ENCODE measurements at regions not wholly inside any gene's neighbourhood (a gene's known extent, or its start where the extent isn't known, plus 50 kb on each side); places are given as distances from the start of the nearest gene placed in this dataset.

DNA sequence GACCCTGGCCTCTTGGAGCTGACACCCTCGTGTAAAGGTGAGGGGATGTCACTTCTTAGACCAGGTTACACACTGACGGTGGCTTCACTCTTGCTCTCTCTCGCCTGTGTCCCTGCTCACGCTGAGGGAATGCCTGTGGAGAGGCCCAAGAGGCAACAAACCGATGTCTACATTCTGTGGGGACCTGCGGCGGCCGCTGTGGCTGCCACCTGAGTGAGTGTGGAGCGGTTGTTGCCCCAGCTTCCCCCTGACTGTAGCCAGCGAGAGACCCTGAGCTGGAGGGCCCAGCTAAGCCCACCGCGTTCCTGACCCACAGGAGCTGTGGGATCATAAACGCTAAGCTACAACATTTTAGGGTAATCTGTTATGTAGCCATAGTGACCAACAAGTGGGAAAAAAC is 55.7 kb upstream of the ASAP2 start:
- Mint-ChIP-seq H3K27ac (ENCODE audit: low read depth, unreplicated experiment) (no peak overlapping the region), H3K9me3 (ENCODE audit: unreplicated experiment) (no peaks in the 10 kb centered on the region), H3K4me3 (ENCODE audit: unreplicated experiment) (no peak overlapping the region), H3K27me3 (ENCODE audit: insufficient read depth, unreplicated experiment) (no peaks in the 10 kb centered on the region), H3K36me3 (ENCODE audit: insufficient read depth, unreplicated experiment) (peaks cover 5% of the 10 kb centered on the region), H3K4me1 (ENCODE audit: insufficient read depth, unreplicated experiment) (peaks cover 27% of the 10 kb centered on the region)
- no TSS peak for BruUV-seq (replicated peaks)
- TF ChIP-seq, protein P1, sequence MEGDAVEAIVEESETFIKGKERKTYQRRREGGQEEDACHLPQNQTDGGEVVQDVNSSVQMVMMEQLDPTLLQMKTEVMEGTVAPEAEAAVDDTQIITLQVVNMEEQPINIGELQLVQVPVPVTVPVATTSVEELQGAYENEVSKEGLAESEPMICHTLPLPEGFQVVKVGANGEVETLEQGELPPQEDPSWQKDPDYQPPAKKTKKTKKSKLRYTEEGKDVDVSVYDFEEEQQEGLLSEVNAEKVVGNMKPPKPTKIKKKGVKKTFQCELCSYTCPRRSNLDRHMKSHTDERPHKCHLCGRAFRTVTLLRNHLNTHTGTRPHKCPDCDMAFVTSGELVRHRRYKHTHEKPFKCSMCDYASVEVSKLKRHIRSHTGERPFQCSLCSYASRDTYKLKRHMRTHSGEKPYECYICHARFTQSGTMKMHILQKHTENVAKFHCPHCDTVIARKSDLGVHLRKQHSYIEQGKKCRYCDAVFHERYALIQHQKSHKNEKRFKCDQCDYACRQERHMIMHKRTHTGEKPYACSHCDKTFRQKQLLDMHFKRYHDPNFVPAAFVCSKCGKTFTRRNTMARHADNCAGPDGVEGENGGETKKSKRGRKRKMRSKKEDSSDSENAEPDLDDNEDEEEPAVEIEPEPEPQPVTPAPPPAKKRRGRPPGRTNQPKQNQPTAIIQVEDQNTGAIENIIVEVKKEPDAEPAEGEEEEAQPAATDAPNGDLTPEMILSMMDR (IDR thresholded peaks at IDR 0.05; ENCODE audit: unreplicated experiment) = no peak
- POLR2A ChIA-PET = no interaction called here
- intact Hi-C loops (cut with micrococcal nuclease) = no loop called here
- no peak for DNase-seq (ENCODE audit: unreplicated experiment)
- CTCF ChIA-PET = no interaction called here

DNA sequence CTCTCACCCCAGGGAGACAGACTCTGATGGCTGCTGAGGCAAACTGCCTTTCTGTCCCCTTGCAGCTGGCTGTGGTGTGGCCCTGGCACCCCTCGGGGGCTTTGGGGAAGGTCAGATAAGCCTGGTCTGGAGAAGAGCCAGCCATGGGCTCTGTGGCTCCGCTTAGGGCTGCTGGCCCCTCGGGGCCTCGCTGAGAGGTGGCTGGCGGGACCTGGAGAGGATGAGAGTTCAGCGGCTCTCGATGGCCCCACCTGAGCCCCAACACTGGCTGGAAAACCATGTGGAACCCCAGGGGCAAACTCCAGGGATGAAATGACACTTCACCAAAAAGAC is 56.1 kb upstream of the ASAP2 start:
- no peak overlapping the region for H3K4me3 Mint-ChIP-seq (ENCODE audit: unreplicated experiment)
- ChIA-PET CTCF (interaction anchor here (0.6 kb wide), 1 partner anchor 110 kb away, joined by 4 read pairs; no protein-coding TSS in a partner anchor), POLR2A (no interaction called here)
- no peak overlapping the region for H3K27ac Mint-ChIP-seq (ENCODE audit: low read depth, unreplicated experiment)
- no peaks in the 10 kb centered on the region for H3K9me3 Mint-ChIP-seq (ENCODE audit: unreplicated experiment)
- H3K27me3 Mint-ChIP-seq (ENCODE audit: insufficient read depth, unreplicated experiment) = no peaks in the 10 kb centered on the region
- intact Hi-C loops (cut with micrococcal nuclease) = no loop called here
- TF ChIP-seq, protein P1 (IDR thresholded peaks at IDR 0.05; ENCODE audit: unreplicated experiment) = no peak
- H3K36me3 Mint-ChIP-seq (ENCODE audit: insufficient read depth, unreplicated experiment) = peaks cover 5% of the 10 kb centered on the region
- peaks cover 31% of the 10 kb centered on the region for H3K4me1 Mint-ChIP-seq (ENCODE audit: insufficient read depth, unreplicated experiment)
- DNase-seq (ENCODE audit: unreplicated experiment) = no peak
- BruUV-seq (replicated peaks) = no TSS peak

GRCh38 chr2:9149726-9150567 is 56.7 kb upstream of the ASAP2 start:
- Mint-ChIP-seq H3K27me3 (ENCODE audit: insufficient read depth, unreplicated experiment) (no peaks in the 10 kb centered on the region), H3K9me3 (ENCODE audit: unreplicated experiment) (no peaks in the 10 kb centered on the region), H3K27ac (ENCODE audit: low read depth, unreplicated experiment) (no peak overlapping the region), H3K4me3 (ENCODE audit: unreplicated experiment) (no peak overlapping the region), H3K36me3 (ENCODE audit: insufficient read depth, unreplicated experiment) (peaks cover 1% of the 10 kb centered on the region), H3K4me1 (ENCODE audit: insufficient read depth, unreplicated experiment) (peaks cover 36% of the 10 kb centered on the region)
- intact Hi-C loops (cut with micrococcal nuclease) = loop anchor here (10.0 kb wide), 1 partner anchor 405 kb away; the partner anchor contains the start of gene ADAM17
- DNase-seq (ENCODE audit: unreplicated experiment) = no peak
- TF ChIP-seq, protein P1 (IDR thresholded peaks at IDR 0.05; ENCODE audit: unreplicated experiment) = no peak
- ChIA-PET POLR2A (no interaction called here), CTCF (interaction anchor here (0.6 kb wide), 2 partner anchors 15 to 111 kb away, joined by 3 to 4 read pairs; no protein-coding TSS in a partner anchor)
- no TSS peak for BruUV-seq (replicated peaks)

DNA sequence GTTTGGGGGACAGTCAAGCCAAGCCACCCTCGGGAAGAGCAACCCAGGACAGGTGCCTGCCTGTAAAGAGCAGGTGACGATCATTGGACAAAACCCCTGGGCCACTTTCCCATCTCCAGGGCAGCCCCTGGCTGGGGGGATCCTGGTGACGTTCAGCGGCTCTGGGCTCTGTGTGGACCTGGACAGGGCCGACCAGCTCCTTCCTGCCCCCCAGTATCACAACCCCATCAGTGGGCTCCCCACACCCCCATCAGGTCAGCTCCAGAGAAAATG is 57.3 kb upstream of the ASAP2 start:
- Mint-ChIP-seq H3K27ac (ENCODE audit: low read depth, unreplicated experiment) (no peak overlapping the region), H3K4me3 (ENCODE audit: unreplicated experiment) (no peak overlapping the region), H3K36me3 (ENCODE audit: insufficient read depth, unreplicated experiment) (no peaks in the 10 kb centered on the region), H3K4me1 (ENCODE audit: insufficient read depth, unreplicated experiment) (peaks cover 41% of the 10 kb centered on the region), H3K9me3 (ENCODE audit: unreplicated experiment) (no peaks in the 10 kb centered on the region), H3K27me3 (ENCODE audit: insufficient read depth, unreplicated experiment) (no peaks in the 10 kb centered on the region)
- BruUV-seq (replicated peaks) = no TSS peak
- intact Hi-C loops (cut with micrococcal nuclease) = loop anchor here (10.0 kb wide), 1 partner anchor 405 kb away; the partner anchor contains the start of gene ADAM17
- ChIA-PET POLR2A (no interaction called here), CTCF (interaction anchor here (0.6 kb wide), 1 partner anchor 16 kb away, joined by 3 read pairs; no protein-coding TSS in a partner anchor)
- no peak for DNase-seq (ENCODE audit: unreplicated experiment)
- TF ChIP-seq, protein P1 (IDR thresholded peaks at IDR 0.05; ENCODE audit: unreplicated experiment) = no peak

All from MCF 10A (cell line).